ENCODE measurements at regions not wholly inside any gene's neighbourhood (a gene's known extent, or its start where the extent isn't known, plus 50 kb on each side); places are given as distances from the start of the nearest gene placed in this dataset.

DNA sequence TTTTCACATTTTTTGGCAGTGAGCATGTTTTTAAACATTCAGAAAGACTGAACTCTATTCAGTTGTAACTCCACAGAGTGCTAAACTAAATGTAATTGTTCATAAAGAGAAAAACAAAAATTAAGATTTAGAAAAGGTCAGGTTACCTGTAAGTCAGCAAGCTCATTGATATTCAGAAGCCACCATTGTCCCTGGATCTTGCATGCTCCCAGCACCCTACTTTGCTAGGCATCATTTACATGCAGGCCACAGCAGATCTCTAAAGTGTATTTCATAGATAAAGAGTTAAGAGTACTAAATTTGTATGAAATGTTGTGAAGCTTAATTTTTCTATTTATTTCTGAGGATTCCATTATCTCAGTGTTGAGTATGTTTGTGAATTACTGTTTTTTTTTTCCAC is 64.8 kb upstream of the CDH19 start:
- H3K4me3 Mint-ChIP-seq, result no peak overlapping the region
- POLR2A ChIA-PET, result no interaction called here
- H3K36me3 Mint-ChIP-seq (ENCODE audit: low read depth), result no peaks in the 10 kb centered on the region
- no peak overlapping the region for H3K27ac Mint-ChIP-seq
- TF ChIP-seq, protein P1, sequence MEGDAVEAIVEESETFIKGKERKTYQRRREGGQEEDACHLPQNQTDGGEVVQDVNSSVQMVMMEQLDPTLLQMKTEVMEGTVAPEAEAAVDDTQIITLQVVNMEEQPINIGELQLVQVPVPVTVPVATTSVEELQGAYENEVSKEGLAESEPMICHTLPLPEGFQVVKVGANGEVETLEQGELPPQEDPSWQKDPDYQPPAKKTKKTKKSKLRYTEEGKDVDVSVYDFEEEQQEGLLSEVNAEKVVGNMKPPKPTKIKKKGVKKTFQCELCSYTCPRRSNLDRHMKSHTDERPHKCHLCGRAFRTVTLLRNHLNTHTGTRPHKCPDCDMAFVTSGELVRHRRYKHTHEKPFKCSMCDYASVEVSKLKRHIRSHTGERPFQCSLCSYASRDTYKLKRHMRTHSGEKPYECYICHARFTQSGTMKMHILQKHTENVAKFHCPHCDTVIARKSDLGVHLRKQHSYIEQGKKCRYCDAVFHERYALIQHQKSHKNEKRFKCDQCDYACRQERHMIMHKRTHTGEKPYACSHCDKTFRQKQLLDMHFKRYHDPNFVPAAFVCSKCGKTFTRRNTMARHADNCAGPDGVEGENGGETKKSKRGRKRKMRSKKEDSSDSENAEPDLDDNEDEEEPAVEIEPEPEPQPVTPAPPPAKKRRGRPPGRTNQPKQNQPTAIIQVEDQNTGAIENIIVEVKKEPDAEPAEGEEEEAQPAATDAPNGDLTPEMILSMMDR (IDR thresholded peaks at IDR 0.05), result no peak
- intact Hi-C loops (cut with micrococcal nuclease), result no loop called here
- ATAC-seq (ENCODE audit: low read depth) (no peak), DNase-seq (no peak)
- peaks cover under 1% of the 10 kb centered on the region for H3K9me3 Mint-ChIP-seq
- H3K27me3 Mint-ChIP-seq, result no peaks in the 10 kb centered on the region
- no peaks in the 10 kb centered on the region for H3K4me1 Mint-ChIP-seq
- CTCF ChIA-PET, result no interaction called here

DNA sequence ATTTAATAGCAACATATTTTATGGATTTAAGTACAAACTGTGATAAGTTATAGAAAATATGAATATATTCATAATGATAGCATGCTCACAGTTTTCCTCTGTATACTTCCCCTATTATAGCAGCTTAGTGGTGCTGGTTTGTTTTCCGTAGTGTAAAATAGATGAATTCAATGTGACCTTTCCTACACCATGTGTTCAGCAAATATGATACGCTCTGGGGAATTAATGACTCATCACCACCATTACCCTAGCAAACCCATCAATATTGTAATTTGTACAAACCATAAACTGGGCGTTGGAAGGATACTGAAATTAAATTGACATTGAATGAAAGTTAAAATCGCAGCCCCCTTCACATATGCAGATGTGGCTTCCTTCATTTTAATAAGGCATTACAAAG is 58.7 kb upstream of the CDH19 start:
- Mint-ChIP-seq H3K9me3 (peaks cover 5% of the 10 kb centered on the region), H3K4me1 (no peaks in the 10 kb centered on the region), H3K4me3 (no peak overlapping the region), H3K36me3 (ENCODE audit: low read depth) (no peaks in the 10 kb centered on the region), H3K27me3 (no peaks in the 10 kb centered on the region), H3K27ac (no peak overlapping the region)
- TF ChIP-seq, protein P1 (IDR thresholded peaks at IDR 0.05), result no peak
- POLR2A ChIA-PET, result no interaction called here
- CTCF ChIA-PET, result no interaction called here
- intact Hi-C loops (cut with micrococcal nuclease), result no loop called here
- ATAC-seq (ENCODE audit: low read depth) (no peak), DNase-seq (no peak)

DNA sequence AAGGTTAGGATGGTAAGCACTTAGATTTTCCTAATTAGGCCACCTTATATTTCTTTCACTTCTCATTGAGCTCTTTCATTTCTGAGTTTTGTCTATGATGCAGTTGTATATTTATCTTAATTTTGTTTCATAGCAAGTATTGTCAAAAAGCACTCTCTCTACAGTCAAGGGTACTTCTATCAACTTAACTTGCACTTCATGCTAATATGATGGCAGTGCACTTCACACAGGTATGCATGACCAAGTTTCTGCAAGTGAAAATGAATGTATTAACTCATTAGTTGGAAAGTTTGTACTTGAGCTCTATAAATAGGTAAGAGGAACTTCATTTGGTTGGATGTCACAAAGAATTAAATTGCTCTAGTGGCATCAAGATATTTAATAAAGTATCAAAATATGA is 51.5 kb upstream of the CDH19 start:
- H3K27me3 Mint-ChIP-seq, result no peaks in the 10 kb centered on the region
- ATAC-seq (ENCODE audit: low read depth) (no peak), DNase-seq (no peak)
- peaks cover 2% of the 10 kb centered on the region for H3K9me3 Mint-ChIP-seq
- H3K4me3 Mint-ChIP-seq, result no peak overlapping the region
- POLR2A ChIA-PET, result no interaction called here
- TF ChIP-seq, protein P1 (IDR thresholded peaks at IDR 0.05), result no peak
- intact Hi-C loops (cut with micrococcal nuclease), result no loop called here
- H3K4me1 Mint-ChIP-seq, result no peaks in the 10 kb centered on the region
- H3K27ac Mint-ChIP-seq, result no peak overlapping the region
- CTCF ChIA-PET, result no interaction called here
- no peaks in the 10 kb centered on the region for H3K36me3 Mint-ChIP-seq (ENCODE audit: low read depth)

Measured in activated B cell treated with CpG ODN at 0.5 μM for 24 hours (primary cell).